H9 (cell line): ENCODE measurements at regions not wholly inside any gene's neighbourhood (a gene's known extent, or its start where the extent isn't known, plus 50 kb on each side); places are given as distances from the start of the nearest gene placed in this dataset.
"Not testable (repeated sequence)": the region's sequence is repeated elsewhere in the genome, so short reads cannot be mapped to it uniquely, and the experiment has no call there.

Experiments
- DNase-seq: peaks from one replicate; pipeline ENCODE4 v3.0.0-alpha.2; 2017
- H2AFZ ChIP-seq: one replicate; pipeline ENCODE4 v1.6.1; 2013; ENCODE audit warnings: mild to moderate bottlenecking, low read length, control low read depth, moderate library complexity
- H2AK5ac ChIP-seq: 2 replicates; pipeline ENCODE4 v1.6.1; 2013; ENCODE audit warnings: low read length, control low read depth, mixed read lengths; ENCODE audit not compliant: insufficient read length
- H2BK120ac ChIP-seq: one replicate; pipeline ENCODE4 v1.6.1; 2013; ENCODE audit warnings: low read depth, mild to moderate bottlenecking, low read length, control low read depth, inconsistent platforms; ENCODE audit not compliant: poor library complexity, severe bottlenecking
- H2BK12ac ChIP-seq: 2 replicates; pipeline ENCODE4 v1.6.1; 2013; ENCODE audit warnings: low read length, control low read depth, mixed read lengths, low read depth; ENCODE audit not compliant: insufficient read length
- H2BK15ac ChIP-seq: 2 replicates; pipeline ENCODE4 v1.6.1; 2013; ENCODE audit warnings: low read depth, low read length, control low read depth
- H2BK20ac ChIP-seq: one replicate; pipeline ENCODE4 v1.6.1; 2013; ENCODE audit warnings: low read depth, mild to moderate bottlenecking, low read length, control low read depth, inconsistent platforms; ENCODE audit not compliant: poor library complexity, severe bottlenecking
- H2BK5ac ChIP-seq: 2 replicates; pipeline ENCODE4 v1.6.1; 2013; ENCODE audit warnings: low read length, control low read depth, mixed read lengths; ENCODE audit not compliant: insufficient read length
- H3K14ac ChIP-seq: 2 replicates; pipeline ENCODE4 v1.6.1; 2013; ENCODE audit warnings: low read length, control low read depth; ENCODE audit not compliant: insufficient read depth
- H3K18ac ChIP-seq: 2 replicates; pipeline ENCODE4 v1.6.1; 2013; ENCODE audit warnings: low read depth, mild to moderate bottlenecking, mixed read lengths, low read length, control low read depth; ENCODE audit not compliant: insufficient read length
- H3K23ac ChIP-seq: 2 replicates; pipeline ENCODE4 v1.6.1; 2013; ENCODE audit warnings: low read length, control low read depth, mixed read lengths, low read depth; ENCODE audit not compliant: insufficient read length
- H3K23me2 ChIP-seq: 2 replicates; pipeline ENCODE4 v1.6.1; 2013; ENCODE audit warnings: low read depth, mild to moderate bottlenecking, mixed read lengths, low read length, control low read depth; ENCODE audit not compliant: insufficient read length, poor library complexity, severe bottlenecking
- H3K27ac ChIP-seq: 2 replicates; pipeline ENCODE4 v1.5.1; 2013; ENCODE audit warnings: low read length, control low read depth, mixed read lengths, low read depth; ENCODE audit not compliant: insufficient read length
- H3K27me3 ChIP-seq: 2 replicates; pipeline ENCODE4 v1.6.1; 2013; ENCODE audit warnings: low read length, control low read depth, inconsistent platforms; ENCODE audit not compliant: insufficient read depth
- H3K4ac ChIP-seq: 2 replicates; pipeline ENCODE4 v1.6.1; 2013; ENCODE audit warnings: low read depth, mild to moderate bottlenecking, control low read depth, inconsistent platforms, low read length, moderate library complexity
- H3K4me1 ChIP-seq: 2 replicates; pipeline ENCODE4 v1.6.1; 2013; ENCODE audit warnings: low read length, control low read depth, inconsistent platforms; ENCODE audit not compliant: insufficient read depth
- H3K4me2 ChIP-seq: 2 replicates; pipeline ENCODE4 v1.6.1; 2013; ENCODE audit warnings: low read length, control low read depth, mixed read lengths; ENCODE audit not compliant: insufficient read length, insufficient read depth
- H3K56ac ChIP-seq: 2 replicates; pipeline ENCODE4 v1.6.1; 2013; ENCODE audit warnings: low read depth, mild to moderate bottlenecking, mixed read lengths, low read length, control low read depth; ENCODE audit not compliant: insufficient read length
- H3K79me1 ChIP-seq: 2 replicates; pipeline ENCODE4 v1.6.1; 2013; ENCODE audit warnings: low read depth, mild to moderate bottlenecking, moderate library complexity, low read length, control low read depth, inconsistent platforms; ENCODE audit not compliant: insufficient read depth, poor library complexity, severe bottlenecking
- H3K79me2 ChIP-seq: 2 replicates; pipeline ENCODE4 v1.6.1; 2013; ENCODE audit warnings: low read length, control low read depth, inconsistent platforms; ENCODE audit not compliant: insufficient read depth
- H3K9ac ChIP-seq: 2 replicates; pipeline ENCODE4 v1.6.1; 2013; ENCODE audit warnings: low read length, control low read depth, mixed read lengths; ENCODE audit not compliant: insufficient read length; ENCODE audit errors: extremely low read depth
- H3K9me3 ChIP-seq: one replicate; pipeline ENCODE4 v1.6.1; 2013; ENCODE audit warnings: low read depth, low read length, inconsistent platforms; ENCODE audit not compliant: control insufficient read depth
- H3T11ph ChIP-seq: one replicate; pipeline ENCODE4 v1.6.1; 2013; ENCODE audit warnings: mild to moderate bottlenecking, low read length, control low read depth, inconsistent platforms
- H4K20me1 ChIP-seq: one replicate; pipeline ENCODE4 v1.6.1; 2013; ENCODE audit not compliant: control insufficient read depth, insufficient read length, insufficient read depth
- H4K5ac ChIP-seq: 2 replicates; pipeline ENCODE4 v1.6.1; 2013; ENCODE audit warnings: low read depth, mild to moderate bottlenecking, mixed read lengths, low read length, control low read depth; ENCODE audit not compliant: insufficient read length
- H4K8ac ChIP-seq: replicated peaks from 2 replicates; pipeline ENCODE4 v1.6.1; 2013; ENCODE audit warnings: low read length, control low read depth, mixed read lengths, low read depth; ENCODE audit not compliant: insufficient read length
- H4K91ac ChIP-seq: 2 replicates; pipeline ENCODE4 v1.6.1; 2013; ENCODE audit warnings: low read depth, mild to moderate bottlenecking, moderate library complexity, mixed read lengths, low read length, control low read depth; ENCODE audit not compliant: insufficient read length
- H3K27ac Mint-ChIP-seq, 3 experiments: 2 replicates in 2 of 3; 3 replicates in 1 of 3; pipeline ENCODE4 v1.8.0; 2020 to 2021; ENCODE audit warnings: mixed read lengths in 3 of 3, mild to moderate bottlenecking in 1 of 3, moderate library complexity in 1 of 3
- H3K27me3 Mint-ChIP-seq: 2 replicates; pipeline ENCODE4 v1.8.0; 2021; ENCODE audit warnings: low read depth, mild to moderate bottlenecking, moderate library complexity, mixed read lengths
- H3K36me3 Mint-ChIP-seq, 3 experiments: 2 replicates in 2 of 3; 3 replicates in 1 of 3; pipeline ENCODE4 v1.8.0; 2020 to 2021; ENCODE audit warnings: low read depth in 3 of 3, mixed read lengths in 3 of 3; ENCODE audit not compliant: insufficient read depth in 1 of 3
- H3K4me1 Mint-ChIP-seq, 2 experiments: 2 replicates each; pipeline ENCODE4 v1.8.0; 2020; ENCODE audit warnings: mixed read lengths in 2 of 2
- H3K4me3 Mint-ChIP-seq, 2 experiments: 2 replicates in 1 of 2; 3 replicates in 1 of 2; pipeline ENCODE4 v1.8.0; 2020 to 2021; ENCODE audit warnings: mild to moderate bottlenecking in 2 of 2, mixed read lengths in 2 of 2, moderate library complexity in 1 of 2
- H3K9me3 Mint-ChIP-seq, 2 experiments: 2 replicates in 1 of 2; 3 replicates in 1 of 2; pipeline ENCODE4 v1.8.0; 2020; ENCODE audit warnings: mild to moderate bottlenecking in 2 of 2, mixed read lengths in 2 of 2, moderate library complexity in 1 of 2
- CTCF ChIP-seq: fragments of 200-600 bp; sonication (generic); conservative IDR thresholded peaks from 3 replicates; pipeline ENCODE4 v1.8.0; 2021; ENCODE audit warnings: antibody characterized with exemption, mild to moderate bottlenecking
- WGBS: extraction: QIAGEN DNeasy Blood & Tissue Kit; methylation state at CpG from one replicate; pipeline ENCODE4 v1.1.7; 2013; ENCODE audit warnings: missing lambda C conversion rate, low lambda C conversion rate, mixed read lengths; ENCODE audit not compliant: insufficient read length; ENCODE audit errors: extremely low coverage; 5-methylcytosine and 5-hydroxymethylcytosine counted together

DNA sequence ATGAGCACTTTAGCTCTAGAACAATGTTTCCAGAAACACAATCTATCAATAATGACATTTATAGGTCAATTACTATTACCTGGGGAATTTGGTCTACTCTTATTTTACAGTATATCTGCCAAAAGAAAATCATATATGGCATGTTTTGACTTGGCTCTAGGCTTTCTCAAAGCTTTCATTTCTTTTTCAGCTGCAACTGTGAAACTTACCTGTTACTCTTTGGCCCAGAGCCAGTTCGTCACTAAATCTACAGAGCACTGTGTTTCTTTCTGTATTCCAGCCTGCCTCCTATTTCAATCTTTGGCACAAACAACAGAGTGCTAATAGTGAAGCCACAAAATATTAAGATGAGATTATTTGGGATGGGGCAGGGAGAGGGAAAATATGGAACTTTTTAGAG is 76.0 kb downstream of the P2RY1 start:
- Mint-ChIP-seq H3K36me3 (no peaks in the 10 kb centered on the region; a peak in 1 of 7 replicates), H3K4me1 (no peaks in the 10 kb centered on the region), H3K4me3 (no peak overlapping the region), H3K27me3 (no peaks in the 10 kb centered on the region), H3K9me3 (no peaks in the 10 kb centered on the region), H3K27ac (no peak overlapping the region)
- no peak overlapping the region for H3K18ac ChIP-seq
- no peaks in the 10 kb centered on the region for H3K23me2 ChIP-seq
- no peaks in the 10 kb centered on the region for H3K9me3 ChIP-seq
- H3K79me2 ChIP-seq, result no peaks in the 10 kb centered on the region
- H4K5ac ChIP-seq, result no peak overlapping the region
- TF ChIP-seq CTCF, result no peak
- no peak overlapping the region for H3T11ph ChIP-seq
- no peak overlapping the region for H3K56ac ChIP-seq
- H4K20me1 ChIP-seq, result no peaks in the 10 kb centered on the region
- H3K9ac ChIP-seq, result no peak overlapping the region
- H2BK12ac ChIP-seq, result no peak overlapping the region
- no peaks in the 10 kb centered on the region for H3K27me3 ChIP-seq
- H3K4me2 ChIP-seq, result no peak overlapping the region
- no peak overlapping the region for H4K91ac ChIP-seq
- H3K79me1 ChIP-seq, result no peaks in the 10 kb centered on the region
- DNase-seq, result no peak
- H3K4me1 ChIP-seq, result no peaks in the 10 kb centered on the region
- H3K23ac ChIP-seq, result no peak overlapping the region
- H4K8ac ChIP-seq, result no peak overlapping the region
- no peak overlapping the region for H3K27ac ChIP-seq
- no peak overlapping the region for H2BK20ac ChIP-seq
- H2AFZ ChIP-seq, result no peak overlapping the region
- no CpG with 5 or more reads among the region's 1 CpG for WGBS
- H2BK15ac ChIP-seq, result no peak overlapping the region
- no peak overlapping the region for H2BK5ac ChIP-seq
- no peak overlapping the region for H2BK120ac ChIP-seq
- no peak overlapping the region for H2AK5ac ChIP-seq
- no peak overlapping the region for H3K4ac ChIP-seq
- H3K14ac ChIP-seq, result no peak overlapping the region

GRCh38 chr3:152914743-152915142 is 79.8 kb downstream of the P2RY1 start:
- not testable (repeated sequence) for H3K4me3 Mint-ChIP-seq
- WGBS, result no CpG with 5 or more reads among the region's 8 CpGs

More at GRCh38 chr3:152914743-152915142, 79.8 kb downstream of the P2RY1 start:
- not testable (repeated sequence) for H3K4me2 ChIP-seq, H4K20me1 ChIP-seq, H4K91ac ChIP-seq, H3K79me2 ChIP-seq, H3K4me1 Mint-ChIP-seq, H2BK20ac ChIP-seq, H3K9ac ChIP-seq, H2BK15ac ChIP-seq, H3T11ph ChIP-seq, H3K14ac ChIP-seq, H3K18ac ChIP-seq, H3K23me2 ChIP-seq, H3K79me1 ChIP-seq, H3K23ac ChIP-seq, H2BK120ac ChIP-seq, H2BK12ac ChIP-seq, H4K5ac ChIP-seq, H3K9me3 Mint-ChIP-seq, DNase-seq, H3K36me3 Mint-ChIP-seq, H2AFZ ChIP-seq, H3K27ac ChIP-seq, H4K8ac ChIP-seq, H3K27me3 ChIP-seq, H3K27ac Mint-ChIP-seq, H3K27me3 Mint-ChIP-seq, H2AK5ac ChIP-seq, H3K4ac ChIP-seq, H3K4me1 ChIP-seq, H2BK5ac ChIP-seq, H3K56ac ChIP-seq, H3K9me3 ChIP-seq
